HepG2 (cell line): ENCODE measurements at regions not wholly inside any gene's neighbourhood (a gene's known extent, or its start where the extent isn't known, plus 50 kb on each side); places are given as distances from the start of the nearest gene placed in this dataset.

Source experiments
- ATAC-seq: fragments of 200-7000 bp; cut with Tn5 transposase; 3 replicates; pipeline ENCODE4 v1.9.1; 2020; ENCODE audit warnings: mild to moderate bottlenecking, moderate library complexity
- BruUV-seq: library from RNA; stranded (reverse); fragments of 400-500 nt; replicated peaks from 2 replicates; lab custom pipeline; 2021; lab: Mats Ljungman, UMichigan
- CTCF ChIA-PET: fragments of 300-600 bp; formaldehyde crosslinking; extraction: SDS; loops from one replicate; lab custom pipeline; 2021; ENCODE audit warnings: low total read pairs, inconsistent platforms, low intra/inter-chr PET ratio; lab: Yijun Ruan, JAX
- POLR2A ChIA-PET: fragments of 350-600 bp; sonication (Branson Sonifier 250); formaldehyde crosslinking; loops from one replicate; lab custom pipeline; 2020; ENCODE audit warnings: antibody characterized with exemption, inconsistent platforms; lab: Yijun Ruan, JAX
- DNase-seq: peaks from one replicate; pipeline ENCODE4 v3.0.0-alpha.2; 2015; ENCODE audit warnings: low spot score
- FAIRE-seq: peaks from 3 replicates; lab custom pipeline; 2011; peaks lifted over from hg19 to GRCh38; lab: Jason Lieb, UNC
- H2AFZ ChIP-seq: one replicate; pipeline ENCODE4 v1.6.1; 2011; ENCODE audit warnings: low read length, inconsistent platforms
- H3K27ac ChIP-seq: fragments of 300-600 bp; 3 replicates; pipeline ENCODE4 v1.8.0; 2011; ENCODE audit warnings: mixed run types, mild to moderate bottlenecking, mixed read lengths, low read length, inconsistent platforms; ENCODE audit not compliant: insufficient read depth; ENCODE audit errors: extremely low read length
- H3K27me3 ChIP-seq, 2 experiments: fragments of 200-600 bp in 1 of 2; 2 replicates in 1 of 2; 3 replicates in 1 of 2; pipeline versions ENCODE4 v1.6.0 to v1.8.0; 2011; ENCODE audit warnings: low read length in 2 of 2, mild to moderate bottlenecking in 2 of 2, moderate library complexity in 2 of 2, inconsistent platforms in 1 of 2; ENCODE audit not compliant: insufficient read depth in 2 of 2, control insufficient read depth in 1 of 2
- H3K36me3 ChIP-seq, 2 experiments: fragments of 200-600 bp in 1 of 2; replicated peaks in 1 of 2; 2 replicates in 1 of 2; 3 replicates in 1 of 2; pipeline versions ENCODE4 v1.5.1 to v1.8.0; 2011; ENCODE audit warnings: low read length in 2 of 2, inconsistent platforms in 1 of 2; ENCODE audit not compliant: insufficient read depth in 2 of 2, control insufficient read depth in 1 of 2
- H3K4me1 ChIP-seq: 2 replicates; pipeline ENCODE4 v1.5.1; 2012; ENCODE audit warnings: low read length, inconsistent platforms; ENCODE audit not compliant: insufficient read depth
- H3K4me2 ChIP-seq: 2 replicates; pipeline ENCODE4 v1.6.0; 2011; ENCODE audit warnings: low read depth, low read length, inconsistent platforms
- H3K4me3 ChIP-seq, 3 experiments: fragments of 200-600 bp in 1 of 3; sonication (generic), shearing (Covaris generic) in 1 of 3; replicated peaks in 1 of 3; 2 replicates each; pipeline ENCODE4 v1.5.1; 2011 to 2016; ENCODE audit warnings: low read length in 3 of 3, inconsistent platforms in 2 of 3, low read depth in 2 of 3, mild to moderate bottlenecking in 2 of 3, control low read depth in 1 of 3, mixed read lengths in 1 of 3; ENCODE audit not compliant: insufficient read depth in 1 of 3
- H3K79me2 ChIP-seq: one replicate; pipeline ENCODE4 v1.6.1; 2011; ENCODE audit warnings: low read length, inconsistent platforms; ENCODE audit not compliant: insufficient read depth
- H3K9ac ChIP-seq: 2 replicates; pipeline ENCODE4 v1.6.0; 2011; ENCODE audit warnings: mild to moderate bottlenecking, low read depth, low read length, inconsistent platforms; ENCODE audit not compliant: insufficient read depth
- H3K9me3 ChIP-seq: 2 replicates; pipeline ENCODE4 v1.5.1; 2012; ENCODE audit warnings: mild to moderate bottlenecking, low read length
- H4K20me1 ChIP-seq: 2 replicates; pipeline ENCODE4 v1.6.0; 2011; ENCODE audit warnings: inconsistent platforms, mild to moderate bottlenecking, low read length, moderate library complexity; ENCODE audit not compliant: insufficient read depth
- BRD4 ChIP-seq: sonication (generic); formaldehyde crosslinking; IDR thresholded peaks from 2 replicates; pipeline ENCODE4 v1.4.0; 2020; ENCODE audit warnings: missing genetic modification reagents
- CC2D1A ChIP-seq: sonication (generic); formaldehyde crosslinking; IDR thresholded peaks from 2 replicates; pipeline ENCODE4 v1.8.1; 2023; ENCODE audit warnings: mild to moderate bottlenecking, missing genetic modification reagents
- KDM1A ChIP-seq: IDR thresholded peaks from 2 replicates; pipeline ENCODE4 v1.6.1; 2016; ENCODE audit warnings: missing compliant biosample characterization
- SMAD1 ChIP-seq: sonication (generic); formaldehyde crosslinking; IDR thresholded peaks from 2 replicates; pipeline ENCODE4 v1.4.0; 2020; ENCODE audit warnings: missing genetic modification reagents, low read depth, mild to moderate bottlenecking, borderline replicate concordance
- SSRP1 ChIP-seq: IDR thresholded peaks from 2 replicates; pipeline ENCODE4 v1.6.1; 2016; ENCODE audit warnings: control low read depth
- ZNF737 ChIP-seq: sonication (generic); formaldehyde crosslinking; IDR thresholded peaks from 2 replicates; pipeline ENCODE4 v1.5.0; 2020; ENCODE audit warnings: missing genetic modification reagents, mild to moderate bottlenecking, borderline replicate concordance
- WGBS: methylation state at CpG from one replicate; pipeline ENCODE4 v1.1.6; 2017; ENCODE audit warnings: low lambda C conversion rate; 5-methylcytosine and 5-hydroxymethylcytosine counted together
- in situ Hi-C: cut with HindIII; loops from 2 replicates; pipeline ENCODE4 v1.10.0; 2017; ENCODE audit warnings: low pct_unique_long_range_greater_than_20kb; ENCODE audit not compliant: extremely low pct_ligation_motif_present
- intact Hi-C: fragments of 100-400 bp; cut with micrococcal nuclease; formaldehyde crosslinking; loops from one replicate; pipeline ENCODE4 v1.10.0; 2022; ENCODE audit not compliant: unreplicated experiment
- TF ChIP-seq, protein P1 (sequence below): sonication (generic); formaldehyde crosslinking; IDR thresholded peaks from 2 replicates; pipeline ENCODE4 v1.5.0; 2020; ENCODE audit warnings: missing genetic modification reagents
- TF ChIP-seq, protein P2 (sequence below): sonication (generic); formaldehyde crosslinking; IDR thresholded peaks from 2 replicates; pipeline ENCODE4 v1.5.0; 2020; ENCODE audit warnings: mild to moderate bottlenecking, missing genetic modification reagents
- TF ChIP-seq, protein P3 (sequence below): sonication (generic); formaldehyde crosslinking; IDR thresholded peaks from 2 replicates; pipeline ENCODE4 v1.4.0; 2020; ENCODE audit warnings: mild to moderate bottlenecking, missing genetic modification reagents
- TF ChIP-seq, protein P4 (sequence below): IDR thresholded peaks from 2 replicates; pipeline ENCODE4 v1.6.1; 2016; ENCODE audit warnings: missing genetic modification reagents, missing compliant biosample characterization
- TF ChIP-seq, protein P5 (sequence below): sonication (generic); formaldehyde crosslinking; IDR thresholded peaks from 2 replicates; pipeline ENCODE4 v1.4.0; 2020; ENCODE audit warnings: missing genetic modification reagents

DNA sequence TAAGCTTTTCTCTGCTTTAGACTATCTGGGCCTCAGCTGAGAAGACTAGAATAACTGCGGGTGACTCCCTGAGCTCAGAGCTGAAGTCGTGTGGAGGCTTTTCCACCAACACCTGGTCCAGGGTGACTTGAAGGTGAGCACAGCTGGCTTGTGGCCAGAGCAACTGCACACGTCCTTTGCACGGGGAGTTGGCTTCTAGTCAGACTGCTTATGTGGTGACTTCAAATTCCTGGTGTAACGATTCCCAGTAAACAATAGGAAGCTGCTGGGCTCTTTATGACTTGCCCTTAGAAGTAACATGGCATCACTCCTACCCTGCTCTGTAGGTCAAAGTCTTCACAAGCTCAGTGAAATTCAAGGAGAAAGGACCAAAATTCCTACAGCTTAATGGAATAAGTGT lies 800.6 kb upstream of the CDH6 start:
- Histone ChIP-seq H4K20me1 (no peaks in the 10 kb centered on the region), H3K9me3 (no peaks in the 10 kb centered on the region), H3K9ac (no peak overlapping the region), H3K4me2 (no peak overlapping the region), H2AFZ (no peak overlapping the region), H3K4me1 (no peaks in the 10 kb centered on the region), H3K36me3 (no peaks in the 10 kb centered on the region), H3K79me2 (no peaks in the 10 kb centered on the region), H3K27ac (no peak overlapping the region), H3K4me3 (no peak overlapping the region), H3K27me3 (no peaks in the 10 kb centered on the region)
- 40% methylated on average over 2 of the region's 5 CpGs for WGBS
- in situ Hi-C loops (no loop called here), intact Hi-C loops (no loop called here)
- POLR2A ChIA-PET = no interaction called here
- no peak for ATAC-seq
- no peak for FAIRE-seq
- no TSS peak for BruUV-seq
- CTCF ChIA-PET = no interaction called here
- TF ChIP-seq SSRP1 = no peak
- DNase-seq = no peak

DNA sequence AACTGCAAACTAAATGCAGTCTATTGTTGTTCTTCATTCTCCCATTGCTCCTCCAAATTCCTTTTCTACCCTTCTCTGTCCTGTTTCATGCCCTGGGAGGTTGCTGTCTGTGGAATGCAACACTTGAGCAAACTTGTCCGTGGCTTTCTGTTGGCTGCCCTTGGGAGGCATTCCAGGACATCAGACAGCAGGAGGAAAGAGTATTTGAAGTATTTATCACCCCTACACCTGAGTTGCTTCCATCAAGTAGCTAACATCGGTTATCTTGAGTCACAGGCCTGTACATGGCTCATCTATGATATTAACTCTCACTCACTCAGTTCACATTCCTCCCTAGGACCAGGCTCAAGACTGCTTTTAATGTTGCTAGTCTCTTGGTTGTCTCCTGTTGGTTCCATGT lies 803.4 kb upstream of the CDH6 start:
- Histone ChIP-seq H3K27me3 (no peaks in the 10 kb centered on the region), H3K36me3 (no peaks in the 10 kb centered on the region), H2AFZ (no peak overlapping the region), H3K9me3 (no peaks in the 10 kb centered on the region), H3K4me2 (no peak overlapping the region), H3K4me1 (no peaks in the 10 kb centered on the region), H3K27ac (no peak overlapping the region), H3K4me3 (no peak overlapping the region), H3K9ac (no peak overlapping the region), H3K79me2 (no peaks in the 10 kb centered on the region), H4K20me1 (no peaks in the 10 kb centered on the region)
- no peak for FAIRE-seq
- BruUV-seq = no TSS peak
- WGBS = 4% methylated on average over 2 of the region's 2 CpGs
- ChIA-PET POLR2A (no interaction called here), CTCF (no interaction called here)
- in situ Hi-C loops = no loop called here
- intact Hi-C loops = no loop called here
- no peak for DNase-seq
- no peak for ATAC-seq
- no peak for TF ChIP-seq KDM1A (CRISPR knock-in tag)
- TF ChIP-seq, protein P1, sequence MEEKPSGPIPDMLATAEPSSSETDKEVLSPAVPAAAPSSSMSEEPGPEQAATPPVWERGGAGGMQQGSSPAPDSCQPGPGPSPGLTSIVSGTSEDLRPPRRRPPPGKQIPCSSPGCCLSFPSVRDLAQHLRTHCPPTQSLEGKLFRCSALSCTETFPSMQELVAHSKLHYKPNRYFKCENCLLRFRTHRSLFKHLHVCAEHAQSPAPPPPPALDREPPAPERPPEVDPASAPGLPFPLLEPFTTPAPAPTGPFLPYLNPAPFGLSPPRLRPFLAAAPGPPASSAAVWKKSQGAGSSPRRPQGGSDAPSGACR (CRISPR knock-in tag) = no peak
- TF ChIP-seq, protein P2, sequence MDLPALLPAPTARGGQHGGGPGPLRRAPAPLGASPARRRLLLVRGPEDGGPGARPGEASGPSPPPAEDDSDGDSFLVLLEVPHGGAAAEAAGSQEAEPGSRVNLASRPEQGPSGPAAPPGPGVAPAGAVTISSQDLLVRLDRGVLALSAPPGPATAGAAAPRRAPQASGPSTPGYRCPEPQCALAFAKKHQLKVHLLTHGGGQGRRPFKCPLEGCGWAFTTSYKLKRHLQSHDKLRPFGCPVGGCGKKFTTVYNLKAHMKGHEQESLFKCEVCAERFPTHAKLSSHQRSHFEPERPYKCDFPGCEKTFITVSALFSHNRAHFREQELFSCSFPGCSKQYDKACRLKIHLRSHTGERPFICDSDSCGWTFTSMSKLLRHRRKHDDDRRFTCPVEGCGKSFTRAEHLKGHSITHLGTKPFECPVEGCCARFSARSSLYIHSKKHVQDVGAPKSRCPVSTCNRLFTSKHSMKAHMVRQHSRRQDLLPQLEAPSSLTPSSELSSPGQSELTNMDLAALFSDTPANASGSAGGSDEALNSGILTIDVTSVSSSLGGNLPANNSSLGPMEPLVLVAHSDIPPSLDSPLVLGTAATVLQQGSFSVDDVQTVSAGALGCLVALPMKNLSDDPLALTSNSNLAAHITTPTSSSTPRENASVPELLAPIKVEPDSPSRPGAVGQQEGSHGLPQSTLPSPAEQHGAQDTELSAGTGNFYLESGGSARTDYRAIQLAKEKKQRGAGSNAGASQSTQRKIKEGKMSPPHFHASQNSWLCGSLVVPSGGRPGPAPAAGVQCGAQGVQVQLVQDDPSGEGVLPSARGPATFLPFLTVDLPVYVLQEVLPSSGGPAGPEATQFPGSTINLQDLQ (CRISPR knock-in tag) = no peak
- no peak for TF ChIP-seq SMAD1 (CRISPR knock-in tag)
- TF ChIP-seq CC2D1A = no peak
- TF ChIP-seq, protein P3, sequence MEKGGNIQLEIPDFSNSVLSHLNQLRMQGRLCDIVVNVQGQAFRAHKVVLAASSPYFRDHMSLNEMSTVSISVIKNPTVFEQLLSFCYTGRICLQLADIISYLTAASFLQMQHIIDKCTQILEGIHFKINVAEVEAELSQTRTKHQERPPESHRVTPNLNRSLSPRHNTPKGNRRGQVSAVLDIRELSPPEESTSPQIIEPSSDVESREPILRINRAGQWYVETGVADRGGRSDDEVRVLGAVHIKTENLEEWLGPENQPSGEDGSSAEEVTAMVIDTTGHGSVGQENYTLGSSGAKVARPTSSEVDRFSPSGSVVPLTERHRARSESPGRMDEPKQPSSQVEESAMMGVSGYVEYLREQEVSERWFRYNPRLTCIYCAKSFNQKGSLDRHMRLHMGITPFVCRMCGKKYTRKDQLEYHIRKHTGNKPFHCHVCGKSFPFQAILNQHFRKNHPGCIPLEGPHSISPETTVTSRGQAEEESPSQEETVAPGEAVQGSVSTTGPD = no peak
- TF ChIP-seq BRD4 (CRISPR knock-in tag) = no peak
- TF ChIP-seq, protein P4, sequence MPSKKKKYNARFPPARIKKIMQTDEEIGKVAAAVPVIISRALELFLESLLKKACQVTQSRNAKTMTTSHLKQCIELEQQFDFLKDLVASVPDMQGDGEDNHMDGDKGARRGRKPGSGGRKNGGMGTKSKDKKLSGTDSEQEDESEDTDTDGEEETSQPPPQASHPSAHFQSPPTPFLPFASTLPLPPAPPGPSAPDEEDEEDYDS (CRISPR knock-in tag) = no peak
- TF ChIP-seq, protein P5, sequence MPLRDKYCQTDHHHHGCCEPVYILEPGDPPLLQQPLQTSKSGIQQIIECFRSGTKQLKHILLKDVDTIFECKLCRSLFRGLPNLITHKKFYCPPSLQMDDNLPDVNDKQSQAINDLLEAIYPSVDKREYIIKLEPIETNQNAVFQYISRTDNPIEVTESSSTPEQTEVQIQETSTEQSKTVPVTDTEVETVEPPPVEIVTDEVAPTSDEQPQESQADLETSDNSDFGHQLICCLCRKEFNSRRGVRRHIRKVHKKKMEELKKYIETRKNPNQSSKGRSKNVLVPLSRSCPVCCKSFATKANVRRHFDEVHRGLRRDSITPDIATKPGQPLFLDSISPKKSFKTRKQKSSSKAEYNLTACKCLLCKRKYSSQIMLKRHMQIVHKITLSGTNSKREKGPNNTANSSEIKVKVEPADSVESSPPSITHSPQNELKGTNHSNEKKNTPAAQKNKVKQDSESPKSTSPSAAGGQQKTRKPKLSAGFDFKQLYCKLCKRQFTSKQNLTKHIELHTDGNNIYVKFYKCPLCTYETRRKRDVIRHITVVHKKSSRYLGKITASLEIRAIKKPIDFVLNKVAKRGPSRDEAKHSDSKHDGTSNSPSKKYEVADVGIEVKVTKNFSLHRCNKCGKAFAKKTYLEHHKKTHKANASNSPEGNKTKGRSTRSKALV (CRISPR knock-in tag) = no peak
- TF ChIP-seq ZNF737 (CRISPR knock-in tag) = no peak
